GM12878 (cell line): ENCODE measurements at regions not wholly inside any gene's neighbourhood (a gene's known extent, or its start where the extent isn't known, plus 50 kb on each side); places are given as distances from the start of the nearest gene placed in this dataset.

ENCODE experiments used
- ATAC-seq: fragments of 200-7000 bp; cut with Tn5 transposase; 3 replicates; pipeline ENCODE4 v1.9.1; 2020; ENCODE audit warnings: mild to moderate bottlenecking, moderate library complexity
- BruUV-seq: library from RNA; stranded (reverse); fragments of 400-500 nt; replicated peaks from 2 replicates; lab custom pipeline; 2021; lab: Mats Ljungman, UMichigan
- CTCF ChIA-PET: fragments of 300-600 bp; sonication (Branson Sonifier 250); formaldehyde crosslinking; extraction: SDS; loops from one replicate; lab custom pipeline; 2021; ENCODE audit warnings: inconsistent platforms; lab: Yijun Ruan, JAX
- POLR2A ChIA-PET: fragments of 350-600 bp; formaldehyde crosslinking; extraction: SDS; loops from one replicate; lab custom pipeline; 2021; ENCODE audit warnings: inconsistent platforms; lab: Charles Lee
- RAD21 ChIA-PET: fragments of 300-600 bp; sonication (Branson Sonifier 250); formaldehyde crosslinking; loops from one replicate; lab custom pipeline; 2023; ENCODE audit warnings: antibody characterized with exemption; ENCODE audit not compliant: unreplicated experiment; lab: Charles Lee
- SMC1A ChIA-PET: fragments of 300-600 bp; sonication (Branson Sonifier 250); formaldehyde crosslinking; loops from one replicate; lab custom pipeline; 2023; ENCODE audit not compliant: unreplicated experiment, uncharacterized antibody; lab: Charles Lee
- DNase-seq: peaks from one replicate; pipeline ENCODE4 v3.0.0-alpha.2; 2011; ENCODE audit warnings: low read depth, low spot score
- FAIRE-seq: peaks from 3 replicates; lab custom pipeline; 2011; peaks lifted over from hg19 to GRCh38; lab: Jason Lieb, UNC
- H2AFZ ChIP-seq: 2 replicates; pipeline ENCODE4 v1.6.0; 2011; ENCODE audit warnings: low read depth, low read length, control low read depth; ENCODE audit not compliant: control insufficient read depth
- H3K27ac ChIP-seq: 2 replicates; pipeline ENCODE4 v1.5.1; 2011; ENCODE audit warnings: control low read depth; ENCODE audit not compliant: control insufficient read depth, insufficient read depth
- H3K27me3 ChIP-seq, 2 experiments: replicated peaks in 1 of 2; 2 replicates each; pipeline versions ENCODE4 v1.6.0 to v1.6.1; 2011; ENCODE audit warnings: low read length in 1 of 2; ENCODE audit not compliant: control insufficient read depth in 2 of 2, insufficient read depth in 2 of 2
- H3K36me3 ChIP-seq, 2 experiments: 2 replicates each; pipeline ENCODE4 v1.5.1; 2011; ENCODE audit warnings: low read length in 1 of 2; ENCODE audit not compliant: control insufficient read depth in 2 of 2, insufficient read depth in 2 of 2
- H3K4me1 ChIP-seq: 2 replicates; pipeline ENCODE4 v1.6.1; 2011; ENCODE audit warnings: mild to moderate bottlenecking, low read length, moderate library complexity, mixed read lengths; ENCODE audit not compliant: control insufficient read depth, insufficient read depth
- H3K4me2 ChIP-seq: 2 replicates; pipeline ENCODE4 v1.6.0; 2011; ENCODE audit warnings: control low read depth; ENCODE audit not compliant: control insufficient read depth, insufficient read depth
- H3K4me3 ChIP-seq: fragments of 200-600 bp; sonication (generic); 2 replicates; pipeline ENCODE4 v1.5.1; 2016
- H3K79me2 ChIP-seq: 2 replicates; pipeline ENCODE4 v1.6.0; 2011; ENCODE audit warnings: low read length; ENCODE audit not compliant: control insufficient read depth, insufficient read depth
- H3K9ac ChIP-seq: 2 replicates; pipeline ENCODE4 v1.8.0; 2011; ENCODE audit warnings: low read length, control low read depth, mixed read lengths; ENCODE audit not compliant: control insufficient read depth, insufficient read depth
- H3K9me3 ChIP-seq: replicated peaks from 3 replicates; pipeline ENCODE4 v1.5.1; 2011; ENCODE audit warnings: mild to moderate bottlenecking, low read length; ENCODE audit not compliant: control insufficient read depth, insufficient read depth
- H4K20me1 ChIP-seq: 2 replicates; pipeline ENCODE4 v1.6.0; 2011; ENCODE audit not compliant: control insufficient read depth, insufficient read depth
- KAT2A ChIP-seq: conservative IDR thresholded peaks from 2 replicates; pipeline ENCODE4 v1.6.1; 2011; ENCODE audit warnings: low read depth, low read length; ENCODE audit not compliant: control insufficient read depth
- KLF5 ChIP-seq: fragments of 450-650 bp; IDR thresholded peaks from 2 replicates; pipeline ENCODE4 v1.6.1; 2014; ENCODE audit warnings: mild to moderate bottlenecking; ENCODE audit not compliant: partially characterized antibody
- MTA2 ChIP-seq: fragments of 450-650 bp; IDR thresholded peaks from 2 replicates; pipeline ENCODE4 v1.6.1; 2016; ENCODE audit warnings: low read depth, mild to moderate bottlenecking, moderate library complexity
- PBX3 ChIP-seq: IDR thresholded peaks from 2 replicates; pipeline ENCODE4 v1.6.1; 2011; ENCODE audit warnings: mild to moderate bottlenecking, low read depth, low read length, moderate library complexity; ENCODE audit not compliant: insufficient replicate concordance
- RCOR1 ChIP-seq: conservative IDR thresholded peaks from 2 replicates; pipeline ENCODE4 v1.6.1; 2012; ENCODE audit warnings: low read depth, low read length, improper control_type of control experiment
- RELA ChIP-seq: fragments of 450-650 bp; IDR thresholded peaks from 2 replicates; pipeline ENCODE4 v1.8.0; 2014; ENCODE audit warnings: borderline replicate concordance; ENCODE audit not compliant: partially characterized antibody
- TCF7 ChIP-seq: IDR thresholded peaks from 2 replicates; pipeline ENCODE4 v1.6.1; 2014; ENCODE audit warnings: antibody characterized with exemption, borderline replicate concordance
- WGBS: methylation state at CpG from one replicate; pipeline ENCODE4 v1.1.6; 2016; ENCODE audit warnings: low lambda C conversion rate; ENCODE audit not compliant: insufficient replicate concordance, insufficient coverage; ENCODE audit errors: missing lambda C conversion rate; 5-methylcytosine and 5-hydroxymethylcytosine counted together
- in situ Hi-C: fragments of 300-500 bp; cut with MboI; formaldehyde crosslinking; loops from 9 replicates; pipeline ENCODE4 v1.14.3; 2018; ENCODE audit warnings: mixed read lengths
- intact Hi-C: fragments of 100-400 bp; cut with micrococcal nuclease; formaldehyde crosslinking; loops from one replicate; pipeline ENCODE4 v1.14.2; 2022; ENCODE audit not compliant: unreplicated experiment
- TF ChIP-seq, protein P1 (sequence below): IDR thresholded peaks from 2 replicates; pipeline ENCODE4 v1.6.1; 2012; ENCODE audit warnings: improper control_type of control experiment, low read depth, low read length; ENCODE audit not compliant: insufficient replicate concordance

DNA sequence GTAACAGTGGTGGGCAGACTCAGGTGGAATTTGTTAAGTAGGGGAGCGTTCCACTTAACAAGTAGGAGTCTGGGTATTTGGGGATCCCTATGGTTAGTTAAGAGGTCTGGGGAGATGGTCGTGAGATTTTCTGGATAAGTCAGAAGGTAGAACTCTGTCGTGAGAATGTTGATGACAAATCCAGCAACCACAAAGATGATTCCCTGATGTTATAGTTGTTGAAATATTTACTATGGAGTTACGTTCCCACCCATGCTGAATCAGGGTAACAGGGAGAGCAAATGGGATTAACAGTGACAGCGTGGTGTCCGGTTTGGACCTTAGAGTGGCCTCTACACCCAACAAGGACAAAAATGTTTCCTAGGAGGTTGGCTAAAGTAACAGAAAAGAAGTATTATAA is 110.8 kb downstream of the MFSD1 start:
- Histone ChIP-seq H2AFZ (no peak overlapping the region), H3K4me3 (no peak overlapping the region), H3K4me1 (no peaks in the 10 kb centered on the region), H3K4me2 (no peak overlapping the region), H3K9ac (no peak overlapping the region), H3K79me2 (no peaks in the 10 kb centered on the region), H3K27me3 (no peaks in the 10 kb centered on the region; a peak in 1 of 4 replicates), H4K20me1 (no peaks in the 10 kb centered on the region), H3K27ac (no peak overlapping the region), H3K36me3 (no peaks in the 10 kb centered on the region), H3K9me3 (no peaks in the 10 kb centered on the region)
- intact Hi-C loops (no loop called here), in situ Hi-C loops (loop anchor here (5.0 kb wide), 1 partner anchor 345 kb away; no protein-coding TSS in a partner anchor)
- ATAC-seq, result no peak
- no TSS peak for BruUV-seq
- no peak for FAIRE-seq
- RAD21 ChIA-PET, result no interaction called here
- WGBS, result 19% methylated on average over 6 of the region's 6 CpGs
- no peak for DNase-seq
- CTCF ChIA-PET, result interaction anchor here (0.8 to 3.5 kb wide), 4 partner anchors 10 to 347 kb away, joined by 3 to 21 read pairs (median 3); no protein-coding TSS in a partner anchor
- SMC1A ChIA-PET, result interaction anchor here (1.0 kb wide), 2 partner anchors 39 to 346 kb away, joined by 3 read pairs; no protein-coding TSS in a partner anchor
- TF ChIP-seq TCF7 (no peak), RELA (no peak), MTA2 (no peak), RCOR1 (no peak), KAT2A (no peak), KLF5 (no peak), PBX3 (no peak)
- TF ChIP-seq, protein P1, sequence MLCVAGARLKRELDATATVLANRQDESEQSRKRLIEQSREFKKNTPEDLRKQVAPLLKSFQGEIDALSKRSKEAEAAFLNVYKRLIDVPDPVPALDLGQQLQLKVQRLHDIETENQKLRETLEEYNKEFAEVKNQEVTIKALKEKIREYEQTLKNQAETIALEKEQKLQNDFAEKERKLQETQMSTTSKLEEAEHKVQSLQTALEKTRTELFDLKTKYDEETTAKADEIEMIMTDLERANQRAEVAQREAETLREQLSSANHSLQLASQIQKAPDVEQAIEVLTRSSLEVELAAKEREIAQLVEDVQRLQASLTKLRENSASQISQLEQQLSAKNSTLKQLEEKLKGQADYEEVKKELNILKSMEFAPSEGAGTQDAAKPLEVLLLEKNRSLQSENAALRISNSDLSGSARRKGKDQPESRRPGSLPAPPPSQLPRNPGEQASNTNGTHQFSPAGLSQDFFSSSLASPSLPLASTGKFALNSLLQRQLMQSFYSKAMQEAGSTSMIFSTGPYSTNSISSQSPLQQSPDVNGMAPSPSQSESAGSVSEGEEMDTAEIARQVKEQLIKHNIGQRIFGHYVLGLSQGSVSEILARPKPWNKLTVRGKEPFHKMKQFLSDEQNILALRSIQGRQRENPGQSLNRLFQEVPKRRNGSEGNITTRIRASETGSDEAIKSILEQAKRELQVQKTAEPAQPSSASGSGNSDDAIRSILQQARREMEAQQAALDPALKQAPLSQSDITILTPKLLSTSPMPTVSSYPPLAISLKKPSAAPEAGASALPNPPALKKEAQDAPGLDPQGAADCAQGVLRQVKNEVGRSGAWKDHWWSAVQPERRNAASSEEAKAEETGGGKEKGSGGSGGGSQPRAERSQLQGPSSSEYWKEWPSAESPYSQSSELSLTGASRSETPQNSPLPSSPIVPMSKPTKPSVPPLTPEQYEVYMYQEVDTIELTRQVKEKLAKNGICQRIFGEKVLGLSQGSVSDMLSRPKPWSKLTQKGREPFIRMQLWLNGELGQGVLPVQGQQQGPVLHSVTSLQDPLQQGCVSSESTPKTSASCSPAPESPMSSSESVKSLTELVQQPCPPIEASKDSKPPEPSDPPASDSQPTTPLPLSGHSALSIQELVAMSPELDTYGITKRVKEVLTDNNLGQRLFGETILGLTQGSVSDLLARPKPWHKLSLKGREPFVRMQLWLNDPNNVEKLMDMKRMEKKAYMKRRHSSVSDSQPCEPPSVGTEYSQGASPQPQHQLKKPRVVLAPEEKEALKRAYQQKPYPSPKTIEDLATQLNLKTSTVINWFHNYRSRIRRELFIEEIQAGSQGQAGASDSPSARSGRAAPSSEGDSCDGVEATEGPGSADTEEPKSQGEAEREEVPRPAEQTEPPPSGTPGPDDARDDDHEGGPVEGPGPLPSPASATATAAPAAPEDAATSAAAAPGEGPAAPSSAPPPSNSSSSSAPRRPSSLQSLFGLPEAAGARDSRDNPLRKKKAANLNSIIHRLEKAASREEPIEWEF, result no peak
- POLR2A ChIA-PET, result no interaction called here
